HG03196 (cell line): ENCODE measurements at regions not wholly inside any gene's neighbourhood (a gene's known extent, or its start where the extent isn't known, plus 50 kb on each side); places are given as distances from the start of the nearest gene placed in this dataset.

Source experiments
- ATAC-seq: cut with Tn5 transposase; IDR thresholded peaks from one replicate; pipeline ENCODE4 v1.9.1; 2021; ENCODE audit not compliant: unreplicated experiment

DNA sequence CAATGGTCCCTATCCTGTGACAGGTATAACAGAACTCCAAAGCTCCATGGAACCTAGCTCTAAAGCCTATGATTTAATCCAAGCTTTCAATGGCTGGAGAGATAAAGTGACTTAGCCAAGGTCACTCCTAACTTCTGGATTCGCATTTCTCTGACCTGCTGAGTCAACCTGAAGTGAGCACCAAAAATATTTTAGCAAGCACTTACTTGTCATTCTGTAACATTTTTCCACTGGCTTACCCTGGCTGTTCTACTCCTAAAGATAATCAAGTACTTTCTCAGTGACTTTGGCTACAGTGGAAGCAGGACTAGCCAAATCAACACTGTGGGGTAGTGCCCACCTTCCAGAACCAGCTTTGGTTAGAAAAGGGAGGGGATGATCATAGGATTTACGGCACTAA is 188.3 kb downstream of the OGFRL1 start:
- ATAC-seq, result no peak

DNA sequence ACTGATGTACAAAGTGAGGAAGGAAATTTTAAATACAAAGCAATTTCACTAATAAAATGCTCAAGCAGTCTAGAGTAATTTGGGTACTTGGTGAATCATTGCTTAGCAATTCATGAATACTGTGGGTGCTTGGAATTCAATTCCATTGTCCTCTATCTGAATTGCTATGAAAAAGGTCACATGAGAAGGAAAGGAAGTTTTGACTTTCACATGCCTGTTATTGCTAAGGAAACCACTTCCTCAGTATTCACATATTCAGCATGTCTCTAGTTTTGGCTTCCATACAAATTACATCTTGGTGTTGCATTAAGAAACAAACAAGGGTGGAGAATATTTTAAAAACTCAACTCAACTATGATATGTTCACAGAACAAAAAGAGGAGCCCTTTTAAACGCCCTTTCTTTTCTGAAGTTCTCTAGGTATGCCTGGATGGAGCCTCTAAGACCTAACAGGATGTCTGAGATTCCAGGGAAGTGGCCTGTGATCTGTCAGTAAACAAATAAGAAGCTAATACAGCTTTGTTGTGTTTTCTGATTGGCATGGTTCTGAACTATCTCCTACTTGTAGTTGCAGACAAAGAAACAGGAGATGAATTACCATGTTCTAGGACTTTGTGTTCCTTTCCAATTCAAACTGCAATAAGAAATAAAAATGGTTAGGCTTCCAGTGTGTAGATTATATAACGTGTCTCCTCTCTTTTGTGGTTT is 190.4 kb downstream of the OGFRL1 start:
- no peak for ATAC-seq

DNA sequence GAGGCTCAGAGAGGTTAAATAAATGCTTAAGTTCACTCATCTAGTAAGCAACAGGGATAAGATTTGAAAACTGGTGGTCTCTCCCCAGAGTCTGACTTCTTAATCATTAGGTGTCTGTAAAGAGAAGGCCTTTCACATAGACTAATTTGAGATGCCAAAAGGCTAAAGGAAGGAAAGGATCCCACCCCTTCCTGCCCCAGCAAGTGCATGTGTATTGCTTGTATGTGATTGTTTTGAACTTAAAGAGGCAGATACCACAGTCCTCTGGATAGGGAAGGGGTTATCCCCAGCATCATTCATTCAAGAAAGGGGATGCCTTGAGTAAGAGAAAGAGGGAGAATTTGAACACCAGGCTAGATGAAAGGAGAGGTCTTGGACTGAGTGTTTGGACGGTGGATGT is 192.0 kb downstream of the OGFRL1 start:
- ATAC-seq, result no peak

DNA sequence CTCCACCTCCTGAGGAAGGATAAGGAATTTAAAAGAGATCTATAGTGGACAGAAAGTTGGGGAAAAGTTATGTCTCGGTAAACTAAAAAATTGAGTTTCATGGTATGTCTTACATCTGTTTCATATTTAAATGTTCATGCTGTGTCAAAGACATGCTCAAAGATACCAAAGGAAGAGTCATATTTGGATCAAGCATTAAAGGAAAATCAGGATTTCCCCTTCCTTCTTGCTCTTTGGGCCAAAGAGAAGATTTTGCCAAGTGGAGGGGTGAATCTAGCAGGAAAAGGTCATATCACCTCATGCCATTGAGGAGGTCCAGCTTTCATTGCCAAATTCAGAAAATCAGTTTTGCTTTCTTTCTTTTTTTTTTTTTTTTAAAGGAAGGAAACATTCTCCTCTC is 192.4 kb downstream of the OGFRL1 start:
- ATAC-seq, result no peak

DNA sequence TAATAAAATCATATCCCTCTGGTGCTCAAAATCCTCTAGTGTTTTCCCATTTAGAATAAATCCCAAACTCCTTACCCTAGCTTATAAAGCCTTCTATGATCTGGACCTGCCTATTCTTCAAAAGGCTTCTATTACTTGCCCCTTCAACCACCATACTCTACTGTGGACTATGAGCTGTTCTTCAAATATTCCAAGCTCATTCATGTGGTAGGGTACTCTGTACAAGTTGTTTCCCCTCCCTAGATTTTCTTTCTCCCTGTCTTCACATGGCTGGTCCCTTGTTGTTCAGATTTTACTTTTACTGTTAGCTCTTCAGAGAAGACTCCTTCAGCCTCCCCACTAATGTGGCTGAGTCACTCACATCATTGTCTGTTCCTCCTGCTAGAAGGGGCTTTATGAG is 193.2 kb downstream of the OGFRL1 start:
- no peak for ATAC-seq

DNA sequence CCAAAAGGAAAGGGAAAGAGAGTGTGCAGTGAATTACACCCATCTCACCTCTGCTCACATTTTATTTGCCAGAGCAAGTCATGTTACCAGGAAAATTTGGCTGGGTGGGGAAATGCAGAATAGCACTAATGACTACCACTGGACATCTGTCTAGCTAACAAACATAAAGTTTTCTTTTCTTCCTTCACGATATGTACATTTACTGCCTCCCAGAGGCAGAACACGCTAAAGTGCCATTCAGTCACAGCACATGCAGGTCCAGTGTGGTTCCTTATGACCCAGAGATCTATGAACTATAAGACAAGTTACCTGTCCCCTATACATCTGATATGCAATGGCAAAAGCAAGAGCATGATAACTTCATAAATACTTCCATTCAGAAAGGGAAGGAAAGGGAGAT is 194.1 kb downstream of the OGFRL1 start:
- ATAC-seq, result no peak

DNA sequence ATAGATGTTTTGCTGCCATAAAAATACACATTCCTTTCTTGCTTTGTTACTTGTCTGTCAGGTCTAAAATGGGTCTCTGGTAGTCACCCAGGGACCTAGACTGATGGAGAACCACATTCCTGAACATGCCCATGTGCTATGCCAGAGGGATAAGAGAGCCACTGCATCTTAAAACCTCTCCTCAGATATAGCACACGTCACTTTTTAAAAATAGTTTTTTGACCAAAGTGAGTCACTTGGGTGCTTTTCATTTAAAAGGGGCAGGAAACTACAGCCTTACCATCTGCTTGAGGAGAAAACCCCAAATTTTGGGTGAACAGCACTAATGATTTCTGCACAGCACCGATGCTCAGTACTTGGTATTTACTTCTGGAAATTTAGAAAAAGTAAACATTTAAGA is 197.8 kb downstream of the OGFRL1 start:
- no peak for ATAC-seq

DNA sequence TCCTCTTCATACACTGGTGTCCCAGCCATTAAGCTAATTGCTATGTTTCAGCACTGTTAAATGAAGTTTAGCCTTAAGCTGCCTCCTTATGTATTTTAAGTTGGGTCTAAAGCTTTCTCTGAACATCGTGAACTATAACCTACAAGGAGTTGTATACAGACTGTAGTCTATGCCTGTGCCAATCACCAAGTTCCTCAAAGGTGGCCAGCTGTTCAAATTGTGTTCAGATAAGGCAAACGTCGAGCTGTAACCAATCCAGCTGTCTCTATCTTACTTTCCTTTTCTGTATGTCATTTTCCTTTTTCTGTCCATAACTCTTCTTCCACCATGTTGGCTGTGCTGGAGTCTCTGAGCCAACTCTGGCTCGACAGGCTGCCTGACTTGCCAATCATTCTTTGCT is 199.6 kb downstream of the OGFRL1 start:
- ATAC-seq, result no peak

DNA sequence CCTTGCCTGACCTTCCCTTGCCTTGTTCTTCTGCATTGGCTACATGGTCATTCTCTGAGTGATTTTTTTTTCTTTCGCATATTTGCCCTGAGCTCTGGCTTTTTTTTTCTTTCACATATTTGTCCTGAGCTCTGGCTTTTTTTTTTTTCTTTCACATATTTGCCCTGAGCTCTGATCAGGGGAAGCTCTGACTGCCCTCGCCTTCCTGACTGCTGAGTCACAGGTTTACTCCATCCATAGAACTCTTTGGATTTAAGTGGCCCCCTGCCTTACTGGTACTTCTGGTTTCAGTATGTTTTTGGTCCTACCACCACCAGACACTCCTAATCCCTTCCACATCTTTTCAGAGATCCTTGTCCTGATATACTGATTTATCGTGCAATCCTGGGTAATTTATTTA is 201.1 kb downstream of the OGFRL1 start:
- ATAC-seq, result no peak

DNA sequence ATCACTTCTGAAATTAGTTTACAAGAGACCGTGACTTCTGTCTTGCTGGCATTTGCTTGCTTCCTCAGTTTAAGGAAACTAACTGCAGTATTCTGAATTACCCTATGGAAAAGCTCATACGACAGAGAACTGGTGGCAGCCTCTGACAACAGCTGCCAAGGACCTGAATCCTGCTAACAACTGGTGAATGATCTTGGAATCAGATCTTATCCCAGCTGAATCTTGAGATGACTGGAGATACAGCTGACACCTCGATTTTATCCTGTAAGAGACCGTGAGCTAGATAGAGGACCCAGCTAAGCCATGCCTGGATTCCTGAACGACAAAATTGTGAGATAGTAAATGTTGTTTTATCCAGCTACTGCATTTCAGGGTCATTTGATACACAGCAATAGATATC is 202.3 kb downstream of the OGFRL1 start:
- ATAC-seq, result no peak

DNA sequence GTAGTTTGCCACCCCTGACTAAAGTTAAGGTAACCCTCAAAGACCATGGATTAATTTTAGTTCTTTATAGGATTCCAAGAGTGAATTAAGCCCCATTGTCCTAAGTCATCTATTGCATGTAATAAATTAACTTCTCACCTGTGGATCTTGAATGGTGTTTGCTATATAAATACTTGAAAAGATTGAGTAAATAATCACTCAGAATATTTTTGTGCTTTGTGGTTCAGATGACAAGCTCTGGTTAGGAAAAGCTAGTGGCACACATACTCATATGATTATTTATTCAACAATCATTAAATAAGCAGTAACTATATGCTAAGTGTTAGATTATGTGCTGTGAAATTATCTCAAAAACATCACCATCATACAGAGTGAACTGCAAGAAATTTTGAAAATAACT is 203.2 kb downstream of the OGFRL1 start:
- no peak for ATAC-seq

DNA sequence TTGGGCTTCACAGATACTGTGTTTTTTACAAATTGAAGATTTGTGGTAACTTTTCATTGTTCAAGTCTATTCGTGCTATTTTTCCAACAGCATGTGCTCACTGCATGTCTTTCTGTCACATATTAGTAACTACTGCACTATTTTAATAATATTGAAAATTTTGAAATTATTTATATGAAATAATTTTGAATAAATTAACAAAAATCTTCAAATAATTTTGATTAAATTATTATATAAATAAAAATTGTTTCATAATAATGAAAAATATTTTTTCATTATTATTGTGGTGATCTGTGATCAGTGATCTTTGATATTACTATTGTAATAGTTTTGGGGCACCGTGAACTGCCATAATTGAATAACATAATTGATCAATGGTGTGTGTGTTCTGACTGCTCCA is 204.1 kb downstream of the OGFRL1 start:
- no peak for ATAC-seq

DNA sequence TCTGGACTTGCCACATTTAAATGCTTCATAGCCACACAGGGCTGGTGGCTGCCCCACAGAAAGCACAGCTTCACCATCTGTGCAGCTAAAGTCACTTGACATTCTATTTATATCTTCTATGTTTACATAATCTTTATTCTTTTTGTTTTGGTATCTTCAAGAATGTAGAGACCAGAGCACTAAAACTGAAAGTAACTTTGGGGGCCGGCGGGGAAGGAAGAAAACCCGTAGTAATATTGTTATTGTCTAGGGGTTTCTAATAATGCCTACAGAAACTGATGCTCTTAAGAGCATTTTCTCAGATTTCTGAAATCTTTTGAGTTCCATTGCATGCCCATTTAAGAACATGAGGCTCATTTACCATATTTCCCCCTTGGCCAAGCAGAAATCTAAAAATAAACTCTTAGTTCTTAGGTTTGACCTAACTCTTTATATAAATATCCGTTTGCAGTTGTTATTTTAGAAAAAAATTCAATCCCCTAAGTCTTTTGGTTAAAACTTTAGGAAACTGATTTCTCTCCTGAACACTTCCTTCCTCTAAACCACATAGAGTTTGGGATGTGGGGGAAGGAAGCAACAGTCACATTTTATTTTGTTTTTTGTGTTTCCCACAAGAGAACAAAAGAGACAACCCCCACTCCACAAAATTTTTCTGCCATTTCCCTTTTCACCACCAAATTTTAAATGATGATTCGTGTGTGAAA is 207.6 kb downstream of the OGFRL1 start:
- peak; percentile 100 for ATAC-seq

DNA sequence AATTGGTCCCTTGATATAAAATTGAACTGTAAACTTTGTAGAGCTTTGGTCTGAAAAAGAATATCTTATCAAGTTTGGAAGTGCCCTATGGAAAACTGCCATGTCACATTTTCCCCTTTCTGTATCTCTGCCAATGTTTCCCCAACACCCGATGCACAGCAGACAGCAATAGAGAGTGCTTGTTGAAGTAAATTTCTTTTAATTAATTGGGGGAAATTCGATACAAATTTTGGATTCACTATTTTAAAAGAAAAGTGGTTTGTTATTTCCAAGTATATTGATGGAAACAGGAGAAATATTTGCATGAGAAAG is 208.1 kb downstream of the OGFRL1 start:
- ATAC-seq, result no peak

DNA sequence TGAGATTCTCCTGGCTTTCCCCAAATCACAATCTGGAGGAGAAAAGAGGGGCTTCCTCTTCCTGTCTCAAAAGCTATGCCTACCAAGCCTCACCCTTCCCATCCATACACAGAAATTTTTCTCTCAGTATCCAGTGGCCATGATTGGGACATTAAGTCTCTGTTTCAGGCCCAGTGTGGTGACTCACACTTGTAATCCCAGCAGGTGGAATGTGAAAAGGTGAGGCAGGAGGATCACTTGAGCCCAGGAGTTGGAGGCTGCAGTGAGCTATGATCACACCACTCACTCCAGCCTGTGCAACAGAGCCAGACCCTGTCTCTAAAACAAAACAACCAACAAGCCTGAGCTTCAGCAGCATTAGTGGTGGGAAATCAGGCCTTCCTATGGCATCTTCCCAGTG is 210.0 kb downstream of the OGFRL1 start:
- no peak for ATAC-seq

DNA sequence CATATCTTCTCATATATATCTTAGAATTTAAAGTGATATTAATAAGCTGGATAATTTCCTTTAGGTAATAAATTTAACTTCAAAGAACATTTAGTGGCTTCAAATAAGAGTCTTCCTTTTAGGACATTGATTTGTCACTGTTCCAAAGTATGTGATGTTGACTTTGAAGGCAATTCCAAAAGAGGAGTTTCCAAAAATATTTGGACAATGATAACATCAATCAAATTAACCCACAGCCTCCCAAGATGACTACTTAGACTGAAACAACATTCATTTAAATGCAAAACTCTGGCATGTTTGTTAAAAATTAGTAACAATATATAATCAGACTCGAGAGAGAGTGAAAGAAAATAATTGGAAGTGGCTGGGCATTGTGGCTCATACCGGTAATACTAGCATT is 211.1 kb downstream of the OGFRL1 start:
- ATAC-seq, result no peak

DNA sequence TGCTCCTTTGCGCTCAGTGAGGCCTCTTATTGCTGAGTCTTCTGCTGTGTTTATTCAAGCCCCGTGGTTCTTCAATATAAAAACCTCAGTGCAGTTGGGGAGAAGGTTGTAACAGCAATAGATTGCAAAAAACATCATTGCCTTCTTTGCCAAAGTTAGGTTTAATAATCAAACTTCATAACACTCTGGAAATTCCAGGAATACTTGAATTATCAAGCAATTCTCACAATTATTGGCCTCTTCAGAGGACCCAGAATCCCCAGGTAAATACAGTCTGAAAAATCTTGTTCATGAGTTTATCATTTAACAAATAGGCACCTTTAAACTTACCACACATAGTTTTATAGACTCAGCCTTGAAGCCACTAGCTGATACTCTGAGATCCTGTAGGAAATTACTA is 213.6 kb downstream of the OGFRL1 start:
- ATAC-seq, result no peak

DNA sequence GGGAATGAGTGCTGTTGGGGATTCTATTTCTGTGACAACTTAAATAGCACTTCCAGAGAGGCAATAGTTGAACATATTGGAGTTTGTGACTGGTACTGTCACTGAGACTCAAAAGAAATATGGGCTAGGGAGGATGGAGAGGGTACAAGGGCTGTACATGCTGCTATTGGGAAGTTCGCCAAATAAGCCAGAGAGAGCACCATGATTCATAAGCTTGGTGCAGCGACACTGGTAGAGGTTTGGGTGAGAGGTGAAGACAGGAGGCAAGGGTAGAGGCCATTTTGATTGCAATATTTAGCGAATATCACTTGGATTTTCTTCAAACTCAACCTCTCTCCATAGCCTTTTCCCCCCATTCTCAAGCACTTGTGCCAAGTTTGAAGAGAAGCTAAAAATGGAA is 214.3 kb downstream of the OGFRL1 start:
- no peak for ATAC-seq

DNA sequence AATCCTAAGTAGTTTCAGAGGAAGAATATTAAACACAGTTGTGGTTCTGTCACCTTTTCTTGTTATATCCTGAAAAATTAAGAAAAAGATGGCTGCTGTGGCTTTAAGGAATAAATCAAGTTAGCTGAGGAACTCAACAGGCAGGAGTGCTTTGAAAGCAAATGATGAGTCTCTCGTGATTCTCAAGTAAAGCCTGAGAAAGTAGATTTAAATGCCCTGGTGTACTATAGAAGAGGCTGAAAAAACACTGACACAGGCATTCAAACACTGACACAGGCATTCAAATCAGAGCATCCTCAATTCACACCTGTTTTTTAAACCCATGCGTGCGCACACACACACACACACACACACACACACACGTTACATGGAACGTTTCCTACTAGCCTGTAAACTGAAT is 218.6 kb downstream of the OGFRL1 start:
- ATAC-seq, result no peak

DNA sequence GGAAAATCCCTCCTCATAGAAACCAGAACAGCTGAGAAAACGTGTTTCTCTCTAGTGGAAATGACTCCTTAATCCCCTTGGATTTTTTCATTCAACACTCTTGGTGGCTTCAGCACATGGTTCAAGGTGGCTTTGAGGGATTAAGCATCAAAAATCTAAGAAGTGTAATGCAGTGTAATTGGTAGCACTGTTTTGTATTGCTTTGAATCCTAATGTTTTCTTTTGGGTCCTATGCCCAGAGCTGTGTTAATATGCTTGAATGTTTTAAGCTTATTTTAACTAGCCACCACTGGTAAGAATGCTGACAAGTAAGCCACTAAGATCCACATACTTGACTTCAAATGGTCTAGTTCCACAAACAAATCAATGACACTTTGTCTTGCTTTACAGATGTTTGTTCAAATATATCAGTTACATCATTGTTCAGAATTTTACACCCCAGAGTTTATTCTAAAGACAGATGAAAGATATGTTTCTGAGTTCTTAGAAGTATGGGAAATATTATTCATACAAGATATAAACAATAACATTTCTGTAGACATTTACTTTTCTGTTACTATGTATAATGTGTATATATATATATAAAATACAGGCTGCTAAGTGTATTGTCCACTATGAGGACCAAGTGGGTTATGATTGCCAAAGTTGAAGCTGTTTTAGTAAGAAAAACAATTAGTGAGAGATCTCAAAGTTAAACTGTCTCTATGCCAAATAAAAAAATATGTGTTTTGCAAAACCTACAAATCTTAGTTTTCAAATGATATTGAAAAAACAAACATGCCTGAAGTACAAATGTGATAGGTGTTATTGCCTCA is 220.8 kb downstream of the OGFRL1 start:
- no peak for ATAC-seq

DNA sequence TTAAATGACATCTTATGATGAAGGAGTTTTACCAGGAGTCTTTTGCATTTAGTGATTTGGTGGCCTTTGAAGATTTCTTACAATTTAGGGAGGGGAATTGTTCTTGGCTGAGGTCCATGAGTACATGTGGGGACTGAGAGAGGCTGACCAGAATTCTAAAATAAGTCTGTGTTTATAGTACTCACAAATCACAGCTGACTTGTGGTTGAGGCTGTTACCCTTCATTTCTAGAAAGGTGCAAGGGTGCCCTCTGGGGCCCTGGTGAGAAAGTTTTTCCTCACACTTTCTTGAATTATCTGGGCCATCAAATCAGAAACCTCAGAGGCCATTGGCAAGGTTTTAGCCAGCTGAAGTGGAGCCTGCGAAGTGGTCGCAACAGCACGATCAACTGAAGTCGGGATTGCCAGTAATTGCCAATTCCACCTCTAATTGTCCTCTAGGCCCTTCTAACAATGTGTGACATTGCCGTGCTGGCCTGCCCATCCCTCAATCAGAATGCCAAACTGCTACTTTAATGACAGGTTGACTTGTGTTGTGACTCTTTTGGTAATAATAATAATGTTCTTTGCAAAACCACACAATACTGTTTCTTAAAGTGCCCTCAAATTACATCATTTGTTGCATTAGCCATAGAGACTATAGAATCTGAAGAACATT is 221.6 kb downstream of the OGFRL1 start:
- ATAC-seq, result no peak

DNA sequence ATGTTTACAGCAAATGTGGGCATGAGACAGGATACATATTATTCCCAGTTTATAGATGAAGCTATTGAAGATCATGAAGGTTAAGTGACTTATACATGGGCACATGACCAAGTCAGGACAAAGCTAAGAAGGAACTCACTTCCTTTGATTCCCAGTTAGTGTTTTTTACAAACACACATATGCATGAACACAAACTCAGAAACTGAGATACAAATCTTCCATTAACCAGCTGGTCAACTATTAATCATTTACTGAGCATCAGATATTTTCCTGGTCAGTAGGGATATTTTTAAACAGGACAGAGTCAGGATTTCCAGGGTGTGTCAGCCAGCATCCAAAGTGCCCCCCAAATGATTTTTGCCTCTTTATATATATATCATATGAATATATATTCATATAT is 222.2 kb downstream of the OGFRL1 start:
- no peak for ATAC-seq
